ENCODE measurements at regions not wholly inside any gene's neighbourhood (a gene's known extent, or its start where the extent isn't known, plus 50 kb on each side); places are given as distances from the start of the nearest gene placed in this dataset.
A peak's percentile ranks its signal among the peaks of the same experiment; 100 is the strongest.

- DNase-seq = no peak
Measured at GRCh38 chr4:36494016-36494415, 212.6 kb downstream of the DTHD1 start.

GRCh38 chr4:36494747-36495146 is 213.3 kb downstream of the DTHD1 start:
- DNase-seq = no peak

GRCh38 chr4:36502350-36502749 is 220.9 kb downstream of the DTHD1 start:
- no peak for DNase-seq

GRCh38 chr4:36508394-36508793 is 227.0 kb downstream of the DTHD1 start:
- no peak for DNase-seq

GRCh38 chr4:36509845-36510244 is 228.4 kb downstream of the DTHD1 start:
- no peak for DNase-seq

GRCh38 chr4:36511785-36512184 is 230.4 kb downstream of the DTHD1 start:
- DNase-seq = no peak

- DNase-seq = no peak
Measured at GRCh38 chr4:36516522-36517095, 235.2 kb downstream of the DTHD1 start.

GRCh38 chr4:36523182-36523581 is 241.8 kb downstream of the DTHD1 start:
- DNase-seq = no peak

- no peak for DNase-seq
Measured at GRCh38 chr4:36532670-36533379, 251.4 kb downstream of the DTHD1 start.

GRCh38 chr4:36533944-36534343 is 252.5 kb downstream of the DTHD1 start:
- no peak for DNase-seq

- DNase-seq = no peak
Measured at GRCh38 chr4:36547383-36547782, 266.0 kb downstream of the DTHD1 start.

- no peak for DNase-seq
Measured at GRCh38 chr4:36549252-36549651, 267.8 kb downstream of the DTHD1 start.

GRCh38 chr4:36549992-36550391 is 268.6 kb downstream of the DTHD1 start:
- DNase-seq = no peak

GRCh38 chr4:36551697-36552214 is 270.3 kb downstream of the DTHD1 start:
- DNase-seq = peak in 1 of 2 donors; percentile 17

- DNase-seq = no peak
Measured at GRCh38 chr4:36553029-36553428, 271.6 kb downstream of the DTHD1 start.

- DNase-seq = no peak
Measured at GRCh38 chr4:36553453-36553852, 272.0 kb downstream of the DTHD1 start.

- no peak for DNase-seq
Measured at GRCh38 chr4:36556984-36557383, 275.6 kb downstream of the DTHD1 start.

GRCh38 chr4:36568575-36568974 is 287.2 kb downstream of the DTHD1 start:
- no peak for DNase-seq

GRCh38 chr4:36573441-36573840 is 292.0 kb downstream of the DTHD1 start:
- DNase-seq = no peak

- DNase-seq = no peak
Measured at GRCh38 chr4:36574816-36575215, 293.4 kb downstream of the DTHD1 start.

GRCh38 chr4:36582198-36582597 is 300.8 kb downstream of the DTHD1 start:
- no peak for DNase-seq

- no peak for DNase-seq
Measured at GRCh38 chr4:36587909-36588472, 306.6 kb downstream of the DTHD1 start.

GRCh38 chr4:36590343-36590742 is 308.9 kb downstream of the DTHD1 start:
- no peak for DNase-seq

- DNase-seq = no peak
Measured at GRCh38 chr4:36601864-36602495, 320.6 kb downstream of the DTHD1 start.
